ENCODE measurements at regions not wholly inside any gene's neighbourhood (a gene's known extent, or its start where the extent isn't known, plus 50 kb on each side); places are given as distances from the start of the nearest gene placed in this dataset.

- no peak overlapping the region for H3K4me3 ChIP-seq
- WGBS (ENCODE audit: insufficient coverage, low coverage, low lambda C conversion rate, missing lambda C conversion rate), result 67% methylated on average over 9 of the region's 12 CpGs
- H3K27ac ChIP-seq, result no peak overlapping the region
- no peaks in the 10 kb centered on the region for H3K9me3 ChIP-seq
- H3K36me3 ChIP-seq, result no peaks in the 10 kb centered on the region
- peaks cover 0 to 3% (median 0%) of the 10 kb centered on the region in 4 donors for H3K4me1 ChIP-seq
- intact Hi-C loops (cut with DNase I), result no loop called here
- ATAC-seq (no peak), DNase-seq (no peak)
- no peak for TF ChIP-seq CTCF (IDR thresholded peaks at IDR 0.05)
- no peak for TF ChIP-seq POLR2A (IDR thresholded peaks at IDR 0.05)
- H3K27me3 ChIP-seq, result no peaks in the 10 kb centered on the region
Measured at GRCh38 chr17:73706428-73706827, 62.2 kb upstream of the SDK2 start.

DNA sequence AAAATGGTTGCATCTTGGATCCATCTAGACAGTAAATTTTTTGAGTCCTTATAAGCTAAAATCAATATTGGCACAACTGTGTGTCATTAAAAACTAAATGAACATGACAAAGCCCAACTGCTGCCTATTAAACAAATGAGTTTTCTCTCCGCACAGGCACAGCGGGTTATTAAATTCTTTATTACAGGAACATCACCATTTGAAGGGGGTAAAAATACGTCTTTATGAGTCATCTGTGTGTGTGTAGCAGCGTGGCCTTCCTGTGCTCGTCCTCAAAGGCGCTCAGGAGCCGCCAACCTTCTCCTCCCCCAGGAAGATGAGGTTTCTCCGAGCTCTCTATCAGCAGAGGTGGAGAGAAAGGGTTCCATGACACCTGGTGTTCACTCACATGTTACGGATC lies 62.6 kb upstream of the SDK2 start:
- Histone ChIP-seq H3K27me3 (no peaks in the 10 kb centered on the region), H3K4me1 (peaks cover 0 to 3% (median 0%) of the 10 kb centered on the region in 4 donors), H3K27ac (no peak overlapping the region), H3K4me3 (no peak overlapping the region), H3K36me3 (no peaks in the 10 kb centered on the region), H3K9me3 (no peaks in the 10 kb centered on the region)
- no peak for DNase-seq
- intact Hi-C loops (cut with DNase I), result no loop called here
- 61% methylated on average over 9 of the region's 9 CpGs for WGBS (ENCODE audit: insufficient coverage, low coverage, low lambda C conversion rate, missing lambda C conversion rate)
- no peak for ATAC-seq
- no peak for TF ChIP-seq CTCF (IDR thresholded peaks at IDR 0.05)
- no peak for TF ChIP-seq POLR2A (IDR thresholded peaks at IDR 0.05)

- Histone ChIP-seq H3K36me3 (no peaks in the 10 kb centered on the region), H3K9me3 (no peaks in the 10 kb centered on the region), H3K4me3 (no peak overlapping the region), H3K4me1 (peaks cover 0 to 3% (median 0%) of the 10 kb centered on the region in 4 donors), H3K27ac (no peak overlapping the region), H3K27me3 (no peaks in the 10 kb centered on the region)
- DNase-seq (no peak), ATAC-seq (no peak)
- intact Hi-C loops (cut with DNase I), result no loop called here
- 50% methylated on average over 4 of the region's 4 CpGs for WGBS (ENCODE audit: insufficient coverage, low coverage, low lambda C conversion rate, missing lambda C conversion rate)
- TF ChIP-seq CTCF (IDR thresholded peaks at IDR 0.05), result no peak
- TF ChIP-seq POLR2A (IDR thresholded peaks at IDR 0.05), result no peak
Measured at GRCh38 chr17:73707358-73707757, 63.1 kb upstream of the SDK2 start.

DNA sequence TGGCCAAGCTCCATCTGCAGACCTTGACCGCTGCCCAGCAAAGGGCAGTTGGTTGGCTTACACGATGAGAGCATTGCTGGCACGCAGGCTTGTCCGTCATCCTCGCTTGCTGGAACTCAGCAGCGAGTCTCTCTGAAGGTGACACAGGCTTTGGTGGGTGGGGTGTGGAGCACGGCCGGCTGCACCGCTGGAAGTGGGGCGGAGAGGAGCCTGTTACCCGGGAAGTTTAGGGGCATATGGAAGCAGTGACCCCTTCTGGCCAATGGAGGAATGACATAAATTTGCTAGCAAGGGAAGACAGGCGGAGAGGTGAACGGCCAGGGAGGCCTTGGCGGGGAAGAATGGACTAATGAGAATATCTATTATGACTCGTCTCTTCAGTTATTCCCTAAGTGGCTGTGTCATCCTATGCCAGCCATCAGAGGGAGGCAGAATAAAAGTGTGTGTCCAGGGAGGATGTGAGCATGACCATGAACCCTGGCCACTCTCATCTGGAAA lies 65.9 kb upstream of the SDK2 start:
- H3K4me3 ChIP-seq, result no peak overlapping the region
- H3K27ac ChIP-seq, result no peak overlapping the region
- TF ChIP-seq POLR2A (IDR thresholded peaks at IDR 0.05) (no peak), CTCF (IDR thresholded peaks at IDR 0.05) (peak; percentile 63 to 83 (median 79))
- peak; percentile 76 to 92 (median 84) for ATAC-seq
- H3K36me3 ChIP-seq, result no peaks in the 10 kb centered on the region
- H3K27me3 ChIP-seq, result no peaks in the 10 kb centered on the region
- WGBS (ENCODE audit: insufficient coverage, low coverage, low lambda C conversion rate, missing lambda C conversion rate), result 17% methylated on average over 13 of the region's 15 CpGs
- no peaks in the 10 kb centered on the region for H3K9me3 ChIP-seq
- H3K4me1 ChIP-seq, result peaks cover 0 to 3% (median 0%) of the 10 kb centered on the region in 4 donors
- intact Hi-C loops (cut with DNase I), result loop anchor here (10.0 kb wide), 1 partner anchor 275 kb away; no protein-coding TSS in a partner anchor
- DNase-seq, result peak in 2 of 3 donors; percentile 58 to 64

Measured in right lobe of liver (tissue), 6 donors.